ENCODE measurements at regions not wholly inside any gene's neighbourhood (a gene's known extent, or its start where the extent isn't known, plus 50 kb on each side); places are given as distances from the start of the nearest gene placed in this dataset.
A peak's percentile ranks its signal among the peaks of the same experiment; 100 is the strongest.

- peak; percentile 14 for TF ChIP-seq CTCF (conservative IDR thresholded peaks at IDR 0.05; ENCODE audit: low read depth, low read length)
- no peak overlapping the region for H3K4me3 ChIP-seq (ENCODE audit: low read length)
- no peak for DNase-seq (ENCODE audit: low read depth)
Measured at GRCh38 chr18:67705748-67706147, 189.2 kb upstream of the DSEL start.

GRCh38 chr18:67695684-67696083, 179.2 kb upstream of the DSEL start:
- DNase-seq (ENCODE audit: low read depth), result no peak
- no peak overlapping the region for H3K4me3 ChIP-seq (ENCODE audit: low read length)
- TF ChIP-seq CTCF (conservative IDR thresholded peaks at IDR 0.05; ENCODE audit: low read depth, low read length), result no peak

GRCh38 chr18:67694787-67695186, 178.3 kb upstream of the DSEL start:
- H3K4me3 ChIP-seq (ENCODE audit: low read length), result no peak overlapping the region
- no peak for TF ChIP-seq CTCF (conservative IDR thresholded peaks at IDR 0.05; ENCODE audit: low read depth, low read length)
- DNase-seq (ENCODE audit: low read depth), result no peak

GRCh38 chr18:67692811-67693210, 176.3 kb upstream of the DSEL start:
- TF ChIP-seq CTCF (conservative IDR thresholded peaks at IDR 0.05; ENCODE audit: low read depth, low read length), result no peak
- DNase-seq (ENCODE audit: low read depth), result no peak
- no peak overlapping the region for H3K4me3 ChIP-seq (ENCODE audit: low read length)

GRCh38 chr18:67682516-67682915, 166.0 kb upstream of the DSEL start:
- no peak overlapping the region for H3K4me3 ChIP-seq (ENCODE audit: low read length)
- no peak for TF ChIP-seq CTCF (conservative IDR thresholded peaks at IDR 0.05; ENCODE audit: low read depth, low read length)
- DNase-seq (ENCODE audit: low read depth), result no peak

- H3K4me3 ChIP-seq (ENCODE audit: low read length), result no peak overlapping the region
- TF ChIP-seq CTCF (conservative IDR thresholded peaks at IDR 0.05; ENCODE audit: low read depth, low read length), result no peak
- DNase-seq (ENCODE audit: low read depth), result no peak
Measured at GRCh38 chr18:67677489-67677888, 161.0 kb upstream of the DSEL start.

GRCh38 chr18:67672716-67673115, 156.2 kb upstream of the DSEL start:
- no peak for DNase-seq (ENCODE audit: low read depth)
- no peak overlapping the region for H3K4me3 ChIP-seq (ENCODE audit: low read length)
- TF ChIP-seq CTCF (conservative IDR thresholded peaks at IDR 0.05; ENCODE audit: low read depth, low read length), result no peak

All from retinal pigment epithelial cell (primary cell).